H9 (cell line): ENCODE measurements at regions not wholly inside any gene's neighbourhood (a gene's known extent, or its start where the extent isn't known, plus 50 kb on each side); places are given as distances from the start of the nearest gene placed in this dataset.

Experiments used
- DNase-seq: peaks from one replicate; pipeline ENCODE4 v3.0.0-alpha.2; 2017
- H2AFZ ChIP-seq: one replicate; pipeline ENCODE4 v1.6.1; 2013; ENCODE audit warnings: mild to moderate bottlenecking, low read length, control low read depth, moderate library complexity
- H2AK5ac ChIP-seq: 2 replicates; pipeline ENCODE4 v1.6.1; 2013; ENCODE audit warnings: low read length, control low read depth, mixed read lengths; ENCODE audit not compliant: insufficient read length
- H2BK120ac ChIP-seq: one replicate; pipeline ENCODE4 v1.6.1; 2013; ENCODE audit warnings: low read depth, mild to moderate bottlenecking, low read length, control low read depth, inconsistent platforms; ENCODE audit not compliant: poor library complexity, severe bottlenecking
- H2BK12ac ChIP-seq: 2 replicates; pipeline ENCODE4 v1.6.1; 2013; ENCODE audit warnings: low read length, control low read depth, mixed read lengths, low read depth; ENCODE audit not compliant: insufficient read length
- H2BK15ac ChIP-seq: 2 replicates; pipeline ENCODE4 v1.6.1; 2013; ENCODE audit warnings: low read depth, low read length, control low read depth
- H2BK20ac ChIP-seq: one replicate; pipeline ENCODE4 v1.6.1; 2013; ENCODE audit warnings: low read depth, mild to moderate bottlenecking, low read length, control low read depth, inconsistent platforms; ENCODE audit not compliant: poor library complexity, severe bottlenecking
- H2BK5ac ChIP-seq: 2 replicates; pipeline ENCODE4 v1.6.1; 2013; ENCODE audit warnings: low read length, control low read depth, mixed read lengths; ENCODE audit not compliant: insufficient read length
- H3K14ac ChIP-seq: 2 replicates; pipeline ENCODE4 v1.6.1; 2013; ENCODE audit warnings: low read length, control low read depth; ENCODE audit not compliant: insufficient read depth
- H3K18ac ChIP-seq: 2 replicates; pipeline ENCODE4 v1.6.1; 2013; ENCODE audit warnings: low read depth, mild to moderate bottlenecking, mixed read lengths, low read length, control low read depth; ENCODE audit not compliant: insufficient read length
- H3K23ac ChIP-seq: 2 replicates; pipeline ENCODE4 v1.6.1; 2013; ENCODE audit warnings: low read length, control low read depth, mixed read lengths, low read depth; ENCODE audit not compliant: insufficient read length
- H3K23me2 ChIP-seq: 2 replicates; pipeline ENCODE4 v1.6.1; 2013; ENCODE audit warnings: low read depth, mild to moderate bottlenecking, mixed read lengths, low read length, control low read depth; ENCODE audit not compliant: insufficient read length, poor library complexity, severe bottlenecking
- H3K27ac ChIP-seq: 2 replicates; pipeline ENCODE4 v1.5.1; 2013; ENCODE audit warnings: low read length, control low read depth, mixed read lengths, low read depth; ENCODE audit not compliant: insufficient read length
- H3K27me3 ChIP-seq: 2 replicates; pipeline ENCODE4 v1.6.1; 2013; ENCODE audit warnings: low read length, control low read depth, inconsistent platforms; ENCODE audit not compliant: insufficient read depth
- H3K4ac ChIP-seq: 2 replicates; pipeline ENCODE4 v1.6.1; 2013; ENCODE audit warnings: low read depth, mild to moderate bottlenecking, control low read depth, inconsistent platforms, low read length, moderate library complexity
- H3K4me1 ChIP-seq: 2 replicates; pipeline ENCODE4 v1.6.1; 2013; ENCODE audit warnings: low read length, control low read depth, inconsistent platforms; ENCODE audit not compliant: insufficient read depth
- H3K4me2 ChIP-seq: 2 replicates; pipeline ENCODE4 v1.6.1; 2013; ENCODE audit warnings: low read length, control low read depth, mixed read lengths; ENCODE audit not compliant: insufficient read length, insufficient read depth
- H3K56ac ChIP-seq: 2 replicates; pipeline ENCODE4 v1.6.1; 2013; ENCODE audit warnings: low read depth, mild to moderate bottlenecking, mixed read lengths, low read length, control low read depth; ENCODE audit not compliant: insufficient read length
- H3K79me1 ChIP-seq: 2 replicates; pipeline ENCODE4 v1.6.1; 2013; ENCODE audit warnings: low read depth, mild to moderate bottlenecking, moderate library complexity, low read length, control low read depth, inconsistent platforms; ENCODE audit not compliant: insufficient read depth, poor library complexity, severe bottlenecking
- H3K79me2 ChIP-seq: 2 replicates; pipeline ENCODE4 v1.6.1; 2013; ENCODE audit warnings: low read length, control low read depth, inconsistent platforms; ENCODE audit not compliant: insufficient read depth
- H3K9ac ChIP-seq: 2 replicates; pipeline ENCODE4 v1.6.1; 2013; ENCODE audit warnings: low read length, control low read depth, mixed read lengths; ENCODE audit not compliant: insufficient read length; ENCODE audit errors: extremely low read depth
- H3K9me3 ChIP-seq: one replicate; pipeline ENCODE4 v1.6.1; 2013; ENCODE audit warnings: low read depth, low read length, inconsistent platforms; ENCODE audit not compliant: control insufficient read depth
- H3T11ph ChIP-seq: one replicate; pipeline ENCODE4 v1.6.1; 2013; ENCODE audit warnings: mild to moderate bottlenecking, low read length, control low read depth, inconsistent platforms
- H4K20me1 ChIP-seq: one replicate; pipeline ENCODE4 v1.6.1; 2013; ENCODE audit not compliant: control insufficient read depth, insufficient read length, insufficient read depth
- H4K5ac ChIP-seq: 2 replicates; pipeline ENCODE4 v1.6.1; 2013; ENCODE audit warnings: low read depth, mild to moderate bottlenecking, mixed read lengths, low read length, control low read depth; ENCODE audit not compliant: insufficient read length
- H4K8ac ChIP-seq: replicated peaks from 2 replicates; pipeline ENCODE4 v1.6.1; 2013; ENCODE audit warnings: low read length, control low read depth, mixed read lengths, low read depth; ENCODE audit not compliant: insufficient read length
- H4K91ac ChIP-seq: 2 replicates; pipeline ENCODE4 v1.6.1; 2013; ENCODE audit warnings: low read depth, mild to moderate bottlenecking, moderate library complexity, mixed read lengths, low read length, control low read depth; ENCODE audit not compliant: insufficient read length
- H3K27ac Mint-ChIP-seq, 3 experiments: 2 replicates in 2 of 3; 3 replicates in 1 of 3; pipeline ENCODE4 v1.8.0; 2020 to 2021; ENCODE audit warnings: mixed read lengths in 3 of 3, mild to moderate bottlenecking in 1 of 3, moderate library complexity in 1 of 3
- H3K27me3 Mint-ChIP-seq: 2 replicates; pipeline ENCODE4 v1.8.0; 2021; ENCODE audit warnings: low read depth, mild to moderate bottlenecking, moderate library complexity, mixed read lengths
- H3K36me3 Mint-ChIP-seq, 3 experiments: 2 replicates in 2 of 3; 3 replicates in 1 of 3; pipeline ENCODE4 v1.8.0; 2020 to 2021; ENCODE audit warnings: low read depth in 3 of 3, mixed read lengths in 3 of 3; ENCODE audit not compliant: insufficient read depth in 1 of 3
- H3K4me1 Mint-ChIP-seq, 2 experiments: 2 replicates each; pipeline ENCODE4 v1.8.0; 2020; ENCODE audit warnings: mixed read lengths in 2 of 2
- H3K4me3 Mint-ChIP-seq, 2 experiments: 2 replicates in 1 of 2; 3 replicates in 1 of 2; pipeline ENCODE4 v1.8.0; 2020 to 2021; ENCODE audit warnings: mild to moderate bottlenecking in 2 of 2, mixed read lengths in 2 of 2, moderate library complexity in 1 of 2
- H3K9me3 Mint-ChIP-seq, 2 experiments: 2 replicates in 1 of 2; 3 replicates in 1 of 2; pipeline ENCODE4 v1.8.0; 2020; ENCODE audit warnings: mild to moderate bottlenecking in 2 of 2, mixed read lengths in 2 of 2, moderate library complexity in 1 of 2
- CTCF ChIP-seq: fragments of 200-600 bp; sonication (generic); conservative IDR thresholded peaks from 3 replicates; pipeline ENCODE4 v1.8.0; 2021; ENCODE audit warnings: antibody characterized with exemption, mild to moderate bottlenecking
- WGBS: extraction: QIAGEN DNeasy Blood & Tissue Kit; methylation state at CpG from one replicate; pipeline ENCODE4 v1.1.7; 2013; ENCODE audit warnings: missing lambda C conversion rate, low lambda C conversion rate, mixed read lengths; ENCODE audit not compliant: insufficient read length; ENCODE audit errors: extremely low coverage; 5-methylcytosine and 5-hydroxymethylcytosine counted together

GRCh38 chr9:129394886-129395279 is 216.8 kb upstream of the IER5L start:
- no peak overlapping the region for H4K5ac ChIP-seq
- no peaks in the 10 kb centered on the region for H3K23me2 ChIP-seq
- no peaks in the 10 kb centered on the region for H3K79me2 ChIP-seq
- H3K27me3 ChIP-seq, result no peaks in the 10 kb centered on the region; the same call in 1 of the 2 replicates
- H4K91ac ChIP-seq, result no peak overlapping the region
- no peak overlapping the region for H3K4me3 Mint-ChIP-seq
- no peak overlapping the region for H3K4ac ChIP-seq
- H2BK20ac ChIP-seq, result no peak overlapping the region
- H3K14ac ChIP-seq, result no peak overlapping the region
- H3K27me3 Mint-ChIP-seq, result peaks cover 7% of the 10 kb centered on the region
- TF ChIP-seq CTCF, result no peak
- H3T11ph ChIP-seq, result no peak overlapping the region
- H3K56ac ChIP-seq, result no peak overlapping the region
- WGBS, result no CpG with 5 or more reads among the region's 3 CpGs
- no peaks in the 10 kb centered on the region for H3K79me1 ChIP-seq
- no peak overlapping the region for H2AK5ac ChIP-seq
- no peaks in the 10 kb centered on the region for H3K36me3 Mint-ChIP-seq
- H4K20me1 ChIP-seq, result no peaks in the 10 kb centered on the region
- no peaks in the 10 kb centered on the region for H3K4me1 ChIP-seq
- no peaks in the 10 kb centered on the region for H3K9me3 ChIP-seq
- no peak overlapping the region for H4K8ac ChIP-seq
- no peak overlapping the region for H3K23ac ChIP-seq
- no peak overlapping the region for H3K18ac ChIP-seq
- no peak overlapping the region for H2BK5ac ChIP-seq
- no peak overlapping the region for H3K27ac Mint-ChIP-seq
- no peak overlapping the region for H3K27ac ChIP-seq
- H2BK120ac ChIP-seq, result no peak overlapping the region
- H3K9ac ChIP-seq, result no peak overlapping the region
- H2BK15ac ChIP-seq, result no peak overlapping the region
- no peak overlapping the region for H2BK12ac ChIP-seq
- DNase-seq, result no peak
- peaks cover 8 to 13% of the 10 kb centered on the region in 2 experiments for H3K4me1 Mint-ChIP-seq
- no peak overlapping the region for H3K4me2 ChIP-seq
- no peak overlapping the region for H2AFZ ChIP-seq
- H3K9me3 Mint-ChIP-seq, result no peaks in the 10 kb centered on the region
